Right lobe of liver (tissue), 6 donors: ENCODE measurements at regions not wholly inside any gene's neighbourhood (a gene's known extent, or its start where the extent isn't known, plus 50 kb on each side); places are given as distances from the start of the nearest gene placed in this dataset.

Experiments
- ATAC-seq, 4 donors: fragments of 200-7000 bp; cut with Tn5 transposase; one replicate each; pipeline ENCODE4 v1.9.1; 2020; ENCODE audit warnings: mild to moderate bottlenecking in 4 of 4, moderate library complexity in 4 of 4
- DNase-seq, 3 donors: peaks; one replicate each; pipeline ENCODE4 v3.0.0-alpha.2; 2020
- H3K27ac ChIP-seq, 3 donors: fragments of 200-600 bp; one replicate each; pipeline ENCODE4 v1.8.0; 2022
- H3K27me3 ChIP-seq, 2 donors: fragments of 200-600 bp; one replicate each; pipeline ENCODE4 v1.8.0; 2022
- H3K36me3 ChIP-seq, 4 donors: fragments of 200-600 bp; sonication (generic) in 1 of 4; one replicate each; pipeline versions ENCODE4 v1.5.1 to v1.8.0; 2017 to 2022; ENCODE audit warnings: control low read depth in 1 of 4
- H3K4me1 ChIP-seq, 4 donors: fragments of 200-600 bp; sonication (generic) in 1 of 4; one replicate each; pipeline versions ENCODE4 v1.5.1 to v1.8.0; 2017 to 2022; ENCODE audit warnings: control low read depth in 1 of 4
- H3K4me3 ChIP-seq, 3 donors: fragments of 200-600 bp; one replicate each; pipeline ENCODE4 v1.8.0; 2022
- H3K9me3 ChIP-seq, 4 donors: fragments of 200-600 bp; sonication (generic) in 1 of 4; one replicate each; pipeline versions ENCODE4 v1.5.1 to v1.8.0; 2017 to 2022; ENCODE audit warnings: control low read depth in 1 of 4
- POLR2A ChIP-seq: fragments of 450-650 bp; IDR thresholded peaks from one replicate; pipeline ENCODE4 v1.6.1; 2017; ENCODE audit warnings: antibody characterized with exemption, mild to moderate bottlenecking
- WGBS: methylation state at CpG from one replicate; pipeline ENCODE4 v1.1.6; 2018; ENCODE audit warnings: low coverage, low lambda C conversion rate; ENCODE audit not compliant: insufficient coverage; ENCODE audit errors: missing lambda C conversion rate; 5-methylcytosine and 5-hydroxymethylcytosine counted together
- intact Hi-C, 2 donors: fragments of 100-400 bp; cut with DNase I; formaldehyde crosslinking; loops; one replicate each; pipeline versions ENCODE4 v1.11.2 to v1.14.1; 2022
- TF ChIP-seq, protein P1 (sequence below), 4 donors: fragments of 200-600 bp in 3 of 4; fragments of 450-650 bp in 1 of 4; IDR thresholded peaks; one replicate each; pipeline versions ENCODE4 v1.5.1 to v1.8.0; 2016 to 2022; ENCODE audit warnings: antibody characterized with exemption in 4 of 4, mild to moderate bottlenecking in 2 of 4
- donor health status: DM: no; HTN: yes; CAD: no.
- donor health status: DM: no; HTN: no; CAD: no.
- donor health status: DM: no; HTN: no; CAD: no.
- donor health status: DM: no; HTN: yes; CAD: no.
- donor health status: DM: no; HTN: yes; CAD: no.

DNA sequence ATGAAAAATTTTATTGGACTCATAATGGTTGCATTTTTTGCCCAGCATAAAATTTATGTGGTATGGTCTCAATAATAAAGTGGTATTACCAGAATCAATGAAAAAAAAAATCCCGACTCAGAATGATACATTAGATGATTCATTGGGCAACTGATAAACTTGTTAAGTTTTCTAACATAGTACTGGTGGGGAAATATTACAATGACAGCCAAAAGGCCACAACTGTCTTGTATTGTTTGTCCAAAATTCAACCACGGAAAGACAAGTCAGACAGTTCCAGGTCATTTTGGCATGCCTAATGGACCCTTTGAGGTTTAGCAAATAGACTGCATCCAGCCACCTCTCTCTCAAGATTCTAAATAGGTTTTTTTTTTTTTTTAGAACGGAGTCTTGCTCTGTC is 70.5 kb upstream of the TRIM9 start:
- no peaks in the 10 kb centered on the region for H3K4me1 ChIP-seq
- H3K9me3 ChIP-seq = no peaks in the 10 kb centered on the region
- TF ChIP-seq POLR2A = no peak
- TF ChIP-seq, protein P1, sequence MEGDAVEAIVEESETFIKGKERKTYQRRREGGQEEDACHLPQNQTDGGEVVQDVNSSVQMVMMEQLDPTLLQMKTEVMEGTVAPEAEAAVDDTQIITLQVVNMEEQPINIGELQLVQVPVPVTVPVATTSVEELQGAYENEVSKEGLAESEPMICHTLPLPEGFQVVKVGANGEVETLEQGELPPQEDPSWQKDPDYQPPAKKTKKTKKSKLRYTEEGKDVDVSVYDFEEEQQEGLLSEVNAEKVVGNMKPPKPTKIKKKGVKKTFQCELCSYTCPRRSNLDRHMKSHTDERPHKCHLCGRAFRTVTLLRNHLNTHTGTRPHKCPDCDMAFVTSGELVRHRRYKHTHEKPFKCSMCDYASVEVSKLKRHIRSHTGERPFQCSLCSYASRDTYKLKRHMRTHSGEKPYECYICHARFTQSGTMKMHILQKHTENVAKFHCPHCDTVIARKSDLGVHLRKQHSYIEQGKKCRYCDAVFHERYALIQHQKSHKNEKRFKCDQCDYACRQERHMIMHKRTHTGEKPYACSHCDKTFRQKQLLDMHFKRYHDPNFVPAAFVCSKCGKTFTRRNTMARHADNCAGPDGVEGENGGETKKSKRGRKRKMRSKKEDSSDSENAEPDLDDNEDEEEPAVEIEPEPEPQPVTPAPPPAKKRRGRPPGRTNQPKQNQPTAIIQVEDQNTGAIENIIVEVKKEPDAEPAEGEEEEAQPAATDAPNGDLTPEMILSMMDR (IDR thresholded peaks at IDR 0.05) = no peak
- H3K27ac ChIP-seq = no peak overlapping the region
- WGBS = 83% methylated on average over 2 of the region's 3 CpGs
- H3K36me3 ChIP-seq = no peaks in the 10 kb centered on the region
- intact Hi-C loops = no loop called here
- no peaks in the 10 kb centered on the region for H3K27me3 ChIP-seq
- ATAC-seq = no peak
- no peak overlapping the region for H3K4me3 ChIP-seq
- DNase-seq = no peak

DNA sequence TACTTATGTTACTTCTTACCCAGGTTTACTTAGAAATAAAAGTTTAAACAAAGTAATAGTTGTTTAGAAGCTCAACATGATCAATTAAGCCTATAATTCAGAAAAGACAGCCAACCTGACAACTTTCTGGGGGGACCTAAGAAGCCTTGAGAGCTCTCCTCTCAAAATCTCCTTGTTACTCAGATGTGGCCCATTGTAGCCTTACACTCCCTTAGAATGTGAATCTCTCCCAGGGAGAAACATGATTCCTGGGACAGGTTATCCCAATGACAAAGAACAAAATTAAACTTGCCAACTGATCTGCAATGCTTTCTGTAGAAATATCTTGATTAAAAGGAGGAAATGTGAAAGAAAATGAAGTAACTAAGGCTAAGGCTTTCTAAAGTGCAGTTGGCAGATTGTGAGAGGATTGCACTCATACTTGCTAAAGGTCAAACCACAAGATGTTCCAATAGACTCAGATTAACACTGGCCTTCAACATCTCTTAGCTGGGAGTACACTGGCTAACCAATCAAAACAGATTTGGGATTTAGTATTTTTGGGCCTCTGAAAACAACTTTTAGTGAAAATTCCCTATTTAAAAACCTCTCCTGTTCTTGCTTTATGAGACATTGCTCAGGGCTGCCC is 72.3 kb upstream of the TMX1 start:
- Histone ChIP-seq H3K27me3 (no peaks in the 10 kb centered on the region), H3K9me3 (no peaks in the 10 kb centered on the region), H3K27ac (no peak overlapping the region), H3K36me3 (no peaks in the 10 kb centered on the region), H3K4me3 (no peak overlapping the region), H3K4me1 (no peaks in the 10 kb centered on the region)
- DNase-seq = no peak
- TF ChIP-seq, protein P1 (IDR thresholded peaks at IDR 0.05) = no peak
- TF ChIP-seq POLR2A = no peak
- peak in 1 of 4 donors; percentile 23 for ATAC-seq
- intact Hi-C loops = no loop called here

DNA sequence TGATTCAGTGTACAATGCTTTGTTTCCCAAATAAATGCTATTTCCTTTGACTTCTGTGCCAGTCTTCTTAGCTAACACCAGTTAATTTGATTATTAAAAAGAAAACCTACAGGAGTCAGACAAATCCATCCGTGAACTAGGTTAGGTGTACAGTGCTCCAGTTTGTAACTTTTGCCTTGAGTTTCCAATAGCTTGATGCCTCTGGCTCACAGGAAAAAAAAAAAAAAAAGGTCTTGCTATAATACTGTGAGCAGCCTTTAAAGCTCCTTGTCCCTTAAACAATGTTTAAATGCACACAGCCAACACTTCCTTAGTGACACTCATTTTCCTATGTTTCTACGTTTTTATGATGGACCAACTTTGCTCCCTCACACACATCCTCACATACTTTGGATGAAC is 71.8 kb upstream of the TMX1 start:
- ATAC-seq = no peak
- no peak overlapping the region for H3K27ac ChIP-seq
- 35% methylated on average over 2 of the region's 2 CpGs for WGBS
- TF ChIP-seq, protein P1 (IDR thresholded peaks at IDR 0.05) = no peak
- TF ChIP-seq POLR2A = no peak
- no peaks in the 10 kb centered on the region for H3K9me3 ChIP-seq
- no peak overlapping the region for H3K4me3 ChIP-seq
- intact Hi-C loops = no loop called here
- H3K4me1 ChIP-seq = no peaks in the 10 kb centered on the region
- no peak for DNase-seq
- no peaks in the 10 kb centered on the region for H3K27me3 ChIP-seq
- H3K36me3 ChIP-seq = no peaks in the 10 kb centered on the region

DNA sequence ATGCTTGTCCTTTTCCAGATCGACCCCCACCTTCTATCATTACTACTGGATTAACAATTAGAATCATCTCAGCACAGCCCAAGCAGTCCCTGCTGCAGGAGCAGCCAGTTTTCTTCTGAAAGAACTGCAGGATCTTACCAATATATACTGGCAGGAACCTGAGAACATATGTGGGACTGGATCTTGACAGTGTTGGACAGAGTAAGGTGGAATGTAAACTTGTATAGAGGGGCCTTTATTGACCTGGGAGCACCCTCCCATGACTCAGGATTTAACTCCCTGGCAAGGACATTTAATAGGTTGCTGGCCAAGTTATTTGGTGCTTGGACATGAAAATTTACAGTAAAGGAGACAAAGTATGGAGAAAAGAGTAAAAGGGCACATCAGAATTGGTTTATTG is 66.2 kb upstream of the TMX1 start:
- no peak for DNase-seq
- Histone ChIP-seq H3K9me3 (no peaks in the 10 kb centered on the region), H3K36me3 (no peaks in the 10 kb centered on the region), H3K27me3 (no peaks in the 10 kb centered on the region), H3K4me1 (no peaks in the 10 kb centered on the region), H3K4me3 (no peak overlapping the region), H3K27ac (no peak overlapping the region)
- WGBS = 31% methylated on average over 1 of the region's 1 CpG
- no peak for ATAC-seq
- intact Hi-C loops = no loop called here
- TF ChIP-seq, protein P1 (IDR thresholded peaks at IDR 0.05) = no peak
- no peak for TF ChIP-seq POLR2A

DNA sequence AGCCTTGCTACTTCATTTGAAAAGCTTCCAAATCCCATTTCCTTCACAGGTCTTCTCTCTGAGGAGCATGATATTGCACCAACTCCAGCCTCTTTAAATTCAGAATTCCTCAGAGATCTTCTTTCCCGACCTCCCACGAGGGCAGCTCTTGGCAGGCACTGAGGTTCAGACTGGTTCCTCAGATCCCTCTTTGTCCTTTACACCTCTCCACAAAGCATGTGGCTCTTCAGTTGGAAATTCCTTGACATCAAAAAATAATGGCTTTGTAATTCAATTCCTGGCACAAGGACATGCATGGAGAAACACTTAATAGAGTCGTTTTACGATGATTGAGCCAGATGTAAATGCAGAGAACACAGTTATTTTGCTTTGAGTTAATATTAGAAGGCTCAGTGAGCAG is 63.2 kb upstream of the TMX1 start:
- no peak for ATAC-seq
- TF ChIP-seq, protein P1 (IDR thresholded peaks at IDR 0.05) = no peak
- no peak for TF ChIP-seq POLR2A
- no peak overlapping the region for H3K4me3 ChIP-seq

More for the DNA sequence above, 63.2 kb upstream of the TMX1 start:
- 49% methylated on average over 4 of the region's 4 CpGs for WGBS
- no peak for DNase-seq
- H3K4me1 ChIP-seq = no peaks in the 10 kb centered on the region
- H3K27ac ChIP-seq = no peak overlapping the region
- no peaks in the 10 kb centered on the region for H3K36me3 ChIP-seq
- intact Hi-C loops = no loop called here
- no peaks in the 10 kb centered on the region for H3K9me3 ChIP-seq
- no peaks in the 10 kb centered on the region for H3K27me3 ChIP-seq
